Gastroesophageal sphincter (tissue), 3 donors: ENCODE measurements at regions not wholly inside any gene's neighbourhood (a gene's known extent, or its start where the extent isn't known, plus 50 kb on each side); places are given as distances from the start of the nearest gene placed in this dataset.

Source experiments
- EP300 ChIP-seq: sonication (generic); formaldehyde crosslinking; IDR thresholded peaks from one replicate; pipeline ENCODE4 v1.6.1; 2017; ENCODE audit warnings: antibody characterized with exemption, mild to moderate bottlenecking
- POLR2AphosphoS5 ChIP-seq: sonication (generic); formaldehyde crosslinking; IDR thresholded peaks from one replicate; pipeline ENCODE4 v1.6.1; 2017; ENCODE audit warnings: antibody characterized with exemption
- TF ChIP-seq, protein P1 (sequence below), 4 experiments: fragments of 200-600 bp in 2 of 4; fragments of 450-650 bp in 2 of 4; sonication (generic) in 1 of 4; IDR thresholded peaks; one replicate each; pipeline ENCODE4 v1.5.1; 2017 to 2019; ENCODE audit warnings: antibody characterized with exemption in 4 of 4, mild to moderate bottlenecking in 2 of 4, moderate library complexity in 2 of 4

DNA sequence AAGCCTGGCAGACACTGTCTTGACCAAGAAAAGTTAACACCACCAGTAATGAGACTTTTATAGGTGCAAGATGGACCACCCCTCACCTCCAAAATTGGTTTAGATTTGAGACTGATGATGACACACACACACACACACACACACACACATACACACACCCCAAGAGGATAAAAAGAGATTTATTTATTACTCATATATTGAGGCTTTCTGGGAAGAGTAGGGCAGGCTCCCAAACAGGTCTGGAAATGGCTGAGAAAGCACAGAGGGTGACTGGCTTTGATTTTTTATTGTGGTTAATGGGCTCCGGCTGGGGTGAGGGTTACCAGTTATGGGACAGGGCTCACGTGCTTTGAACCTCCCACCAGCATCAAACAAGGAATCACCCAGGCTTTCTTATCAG lies 54.2 kb upstream of the ADAM23 start:
- TF ChIP-seq, protein P1, sequence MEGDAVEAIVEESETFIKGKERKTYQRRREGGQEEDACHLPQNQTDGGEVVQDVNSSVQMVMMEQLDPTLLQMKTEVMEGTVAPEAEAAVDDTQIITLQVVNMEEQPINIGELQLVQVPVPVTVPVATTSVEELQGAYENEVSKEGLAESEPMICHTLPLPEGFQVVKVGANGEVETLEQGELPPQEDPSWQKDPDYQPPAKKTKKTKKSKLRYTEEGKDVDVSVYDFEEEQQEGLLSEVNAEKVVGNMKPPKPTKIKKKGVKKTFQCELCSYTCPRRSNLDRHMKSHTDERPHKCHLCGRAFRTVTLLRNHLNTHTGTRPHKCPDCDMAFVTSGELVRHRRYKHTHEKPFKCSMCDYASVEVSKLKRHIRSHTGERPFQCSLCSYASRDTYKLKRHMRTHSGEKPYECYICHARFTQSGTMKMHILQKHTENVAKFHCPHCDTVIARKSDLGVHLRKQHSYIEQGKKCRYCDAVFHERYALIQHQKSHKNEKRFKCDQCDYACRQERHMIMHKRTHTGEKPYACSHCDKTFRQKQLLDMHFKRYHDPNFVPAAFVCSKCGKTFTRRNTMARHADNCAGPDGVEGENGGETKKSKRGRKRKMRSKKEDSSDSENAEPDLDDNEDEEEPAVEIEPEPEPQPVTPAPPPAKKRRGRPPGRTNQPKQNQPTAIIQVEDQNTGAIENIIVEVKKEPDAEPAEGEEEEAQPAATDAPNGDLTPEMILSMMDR (IDR thresholded peaks at IDR 0.05): no peak
- TF ChIP-seq EP300 (no peak), POLR2AphosphoS5 (no peak)
